ENCODE measurements at regions not wholly inside any gene's neighbourhood (a gene's known extent, or its start where the extent isn't known, plus 50 kb on each side); places are given as distances from the start of the nearest gene placed in this dataset.

- H3K4me3 ChIP-seq: no peak overlapping the region
- intact Hi-C loops (cut with DNase I): no loop called here
- no peaks in the 10 kb centered on the region for H3K4me1 ChIP-seq
- H3K27ac ChIP-seq: no peak overlapping the region
- H3K9me3 ChIP-seq: no peaks in the 10 kb centered on the region
- no peaks in the 10 kb centered on the region for H3K36me3 ChIP-seq
- DNase-seq (ENCODE audit: extremely low spot score in 2 of 2): no peak
- no peak for TF ChIP-seq POLR2A (IDR thresholded peaks at IDR 0.05)
- TF ChIP-seq POLR2AphosphoS5 (IDR thresholded peaks at IDR 0.05; ENCODE audit: insufficient read depth in 1 of 2, low read depth in 1 of 2): no peak
- no peak for TF ChIP-seq CTCF (IDR thresholded peaks at IDR 0.05)
- H3K27me3 ChIP-seq: no peaks in the 10 kb centered on the region
Observed at GRCh38 chr9:108392877-108393276, 462.9 kb downstream of the ACTL7B start.

GRCh38 chr9:108389056-108389455, 466.7 kb downstream of the ACTL7B start:
- peaks cover 15% of the 10 kb centered on the region for H3K4me1 ChIP-seq
- no peaks in the 10 kb centered on the region for H3K9me3 ChIP-seq
- H3K27ac ChIP-seq: no peak overlapping the region
- no peak for DNase-seq (ENCODE audit: extremely low spot score in 2 of 2)
- no peaks in the 10 kb centered on the region for H3K27me3 ChIP-seq
- H3K4me3 ChIP-seq: no peak overlapping the region
- H3K36me3 ChIP-seq: no peaks in the 10 kb centered on the region
- intact Hi-C loops (cut with DNase I): no loop called here
- TF ChIP-seq POLR2AphosphoS5 (IDR thresholded peaks at IDR 0.05; ENCODE audit: insufficient read depth in 1 of 2, low read depth in 1 of 2): no peak
- no peak for TF ChIP-seq CTCF (IDR thresholded peaks at IDR 0.05)
- TF ChIP-seq POLR2A (IDR thresholded peaks at IDR 0.05): no peak

GRCh38 chr9:108386859-108387384, 468.9 kb downstream of the ACTL7B start:
- Histone ChIP-seq H3K9me3 (no peaks in the 10 kb centered on the region), H3K4me3 (no peak overlapping the region), H3K27ac (no peak overlapping the region), H3K27me3 (no peaks in the 10 kb centered on the region), H3K36me3 (no peaks in the 10 kb centered on the region), H3K4me1 (peaks cover 15% of the 10 kb centered on the region)
- TF ChIP-seq POLR2AphosphoS5 (IDR thresholded peaks at IDR 0.05; ENCODE audit: insufficient read depth in 1 of 2, low read depth in 1 of 2) (peak in 1 of 2 donors; percentile 29), CTCF (IDR thresholded peaks at IDR 0.05) (no peak)
- no peak for DNase-seq (ENCODE audit: extremely low spot score in 2 of 2)
- intact Hi-C loops (cut with DNase I): no loop called here

DNA sequence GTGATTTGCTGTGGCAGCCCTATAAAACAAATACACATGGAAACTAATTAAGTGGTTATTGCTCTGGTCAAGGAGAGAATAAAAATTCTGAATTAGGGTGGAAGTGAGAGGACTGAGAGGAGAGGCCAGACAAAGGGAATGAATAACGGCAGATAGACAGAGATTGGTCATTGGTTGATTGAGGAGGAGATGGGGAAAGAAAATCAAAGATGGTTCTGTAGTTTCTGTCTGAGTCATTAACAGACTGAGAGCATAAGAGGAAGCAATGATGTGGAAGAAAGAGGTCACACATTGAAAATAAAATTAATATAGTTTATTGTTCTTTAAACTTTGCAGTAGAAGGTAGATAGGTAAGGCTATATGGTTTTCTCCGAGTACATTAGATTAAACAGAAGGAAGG, 469.8 kb downstream of the ACTL7B start:
- no peak for TF ChIP-seq CTCF (IDR thresholded peaks at IDR 0.05)
- TF ChIP-seq POLR2AphosphoS5 (IDR thresholded peaks at IDR 0.05; ENCODE audit: insufficient read depth in 1 of 2, low read depth in 1 of 2): no peak
- TF ChIP-seq POLR2A (IDR thresholded peaks at IDR 0.05): no peak
- H3K4me3 ChIP-seq: no peak overlapping the region
- no peaks in the 10 kb centered on the region for H3K9me3 ChIP-seq
- H3K36me3 ChIP-seq: no peaks in the 10 kb centered on the region
- intact Hi-C loops (cut with DNase I): no loop called here
- peaks cover 15% of the 10 kb centered on the region for H3K4me1 ChIP-seq
- DNase-seq (ENCODE audit: extremely low spot score in 2 of 2): no peak
- H3K27me3 ChIP-seq: no peaks in the 10 kb centered on the region
- H3K27ac ChIP-seq: no peak overlapping the region

DNA sequence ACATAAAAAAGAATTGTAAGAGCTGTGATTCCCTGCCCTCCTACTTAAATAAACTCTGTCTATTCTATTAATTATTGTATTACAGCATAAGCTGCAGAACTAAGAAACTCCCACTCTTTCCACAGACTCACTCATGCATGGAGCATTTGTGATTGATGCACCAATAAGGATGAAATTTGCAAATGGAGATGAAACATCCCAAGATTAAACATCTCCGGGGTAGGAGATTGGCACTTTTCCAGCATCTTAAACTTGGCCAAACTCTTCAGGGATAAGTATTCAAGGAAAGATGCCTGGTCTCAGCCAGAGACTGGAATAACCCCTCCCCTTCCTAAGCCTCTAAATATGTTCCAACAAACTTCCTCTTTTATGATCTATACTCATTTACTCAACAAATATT, 472.0 kb downstream of the ACTL7B start:
- DNase-seq (ENCODE audit: extremely low spot score in 2 of 2): no peak
- H3K9me3 ChIP-seq: no peaks in the 10 kb centered on the region
- H3K4me1 ChIP-seq: peaks cover 15% of the 10 kb centered on the region
- H3K27me3 ChIP-seq: no peaks in the 10 kb centered on the region
- intact Hi-C loops (cut with DNase I): no loop called here
- H3K36me3 ChIP-seq: no peaks in the 10 kb centered on the region
- TF ChIP-seq CTCF (IDR thresholded peaks at IDR 0.05) (no peak), POLR2AphosphoS5 (IDR thresholded peaks at IDR 0.05; ENCODE audit: insufficient read depth in 1 of 2, low read depth in 1 of 2) (no peak), POLR2A (IDR thresholded peaks at IDR 0.05) (no peak)
- H3K27ac ChIP-seq: no peak overlapping the region
- H3K4me3 ChIP-seq: no peak overlapping the region

Data from vagina (tissue), 2 donors.